HCT116 (cell line): ENCODE measurements at regions not wholly inside any gene's neighbourhood (a gene's known extent, or its start where the extent isn't known, plus 50 kb on each side); places are given as distances from the start of the nearest gene placed in this dataset.

Source experiments
- ATAC-seq: fragments of 200-7000 bp; cut with Tn5 transposase; 2 replicates; pipeline ENCODE4 v1.9.1; 2020; ENCODE audit warnings: mild to moderate bottlenecking, moderate library complexity
- BruUV-seq: library from RNA; stranded (reverse); fragments of 400-500 nt; replicated peaks from 2 replicates; lab custom pipeline; 2021; lab: Mats Ljungman, UMichigan
- CTCF ChIA-PET: fragments of 300-600 bp; sonication (Branson Sonifier 250); formaldehyde crosslinking; loops from one replicate; lab custom pipeline; 2021; ENCODE audit warnings: antibody characterized with exemption; lab: Charles Lee
- POLR2A ChIA-PET: fragments of 300-600, 350-600 bp; sonication (Branson Sonifier 250); formaldehyde crosslinking; loops from one replicate; lab custom pipeline; 2021; ENCODE audit warnings: antibody characterized with exemption; lab: Charles Lee
- RAD21 ChIA-PET, 2 experiments: fragments of 300-600 bp; sonication (Branson Sonifier 250); formaldehyde crosslinking; loops; one replicate each; lab custom pipeline; 2023; ENCODE audit warnings: low total read pairs in 2 of 2; ENCODE audit not compliant: uncharacterized antibody in 2 of 2, unreplicated experiment in 2 of 2, low non-redundant PET in 1 of 2; lab: Charles Lee
- DNase-seq: peaks from one replicate; pipeline ENCODE4 v3.0.0-alpha.2; 2010; ENCODE audit warnings: low read depth, low spot score
- H2AFZ ChIP-seq: fragments of 200-600 bp; shearing (Covaris generic), sonication (generic); 2 replicates; pipeline ENCODE4 v1.6.1; 2017; ENCODE audit warnings: low read depth, mixed run types, mixed read lengths, antibody characterized with exemption, low read length; ENCODE audit not compliant: poor library complexity, severe bottlenecking
- H3K27ac ChIP-seq: 2 replicates; pipeline ENCODE4 v1.5.1; 2012; ENCODE audit warnings: low read depth, low read length
- H3K27me3 ChIP-seq: fragments of 200-600 bp; sonication (generic); 2 replicates; pipeline ENCODE4 v1.6.1; 2016; ENCODE audit warnings: mixed run types, low read length, mixed read lengths; ENCODE audit not compliant: insufficient read depth
- H3K36me3 ChIP-seq, 2 experiments: fragments of 200-500 bp in 1 of 2; fragments of 200-600 bp in 1 of 2; sonication (Bioruptor generic) in 1 of 2; sonication (generic) in 1 of 2; 2 replicates each; pipeline versions ENCODE4 v1.5.1 to v1.6.1; 2014 to 2016; ENCODE audit warnings: low read length in 2 of 2, inconsistent platforms in 1 of 2, mixed read lengths in 1 of 2, mixed run types in 1 of 2; ENCODE audit not compliant: insufficient read depth in 2 of 2, control insufficient read depth in 1 of 2
- H3K4me1 ChIP-seq, 2 experiments: fragments of 200-600 bp in 1 of 2; sonication (generic) in 1 of 2; 2 replicates each; pipeline versions ENCODE4 v1.5.1 to v1.6.1; 2012 to 2017; ENCODE audit warnings: low read length in 2 of 2, inconsistent platforms in 1 of 2, mild to moderate bottlenecking in 1 of 2, mixed read lengths in 1 of 2, mixed run types in 1 of 2, moderate library complexity in 1 of 2; ENCODE audit not compliant: insufficient read depth in 2 of 2, control insufficient read depth in 1 of 2
- H3K4me2 ChIP-seq: fragments of 200-600 bp; sonication (generic); 2 replicates; pipeline ENCODE4 v1.6.1; 2017; ENCODE audit warnings: mixed run types, low read length, mixed read lengths
- H3K4me3 ChIP-seq, 2 experiments: fragments of 200-600 bp in 1 of 2; sonication (generic) in 1 of 2; replicated peaks in 1 of 2; 2 replicates each; pipeline ENCODE4 v1.5.1; 2011 to 2016; ENCODE audit warnings: low read length in 2 of 2, control low read depth in 1 of 2, low read depth in 1 of 2, mild to moderate bottlenecking in 1 of 2, mixed read lengths in 1 of 2, mixed run types in 1 of 2
- H3K79me2 ChIP-seq: fragments of 200-600 bp; sonication (generic); 2 replicates; pipeline ENCODE4 v1.6.1; 2017; ENCODE audit warnings: mild to moderate bottlenecking, mixed run types, low read length, moderate library complexity, mixed read lengths; ENCODE audit not compliant: insufficient read depth
- H3K9ac ChIP-seq: fragments of 200-600 bp; sonication (generic); 2 replicates; pipeline ENCODE4 v1.6.1; 2016; ENCODE audit warnings: low read length, mixed read lengths
- H3K9me2 ChIP-seq: fragments of 200-600 bp; sonication (generic), shearing (Covaris generic); 2 replicates; pipeline ENCODE4 v1.6.1; 2017; ENCODE audit warnings: mixed run types, mild to moderate bottlenecking, moderate library complexity; ENCODE audit not compliant: insufficient read depth
- H3K9me3 ChIP-seq, 2 experiments: fragments of 200-500 bp in 1 of 2; fragments of 200-600 bp in 1 of 2; sonication (Bioruptor generic) in 1 of 2; sonication (generic) in 1 of 2; 2 replicates each; pipeline ENCODE4 v1.6.1; 2014 to 2017; ENCODE audit warnings: low read length in 2 of 2, mixed read lengths in 2 of 2, inconsistent platforms in 1 of 2, low read depth in 1 of 2, mild to moderate bottlenecking in 1 of 2, mixed run types in 1 of 2, moderate library complexity in 1 of 2; ENCODE audit not compliant: control insufficient read depth in 1 of 2, insufficient read depth in 1 of 2
- H4K20me1 ChIP-seq: fragments of 200-600 bp; sonication (generic), shearing (Covaris generic); 2 replicates; pipeline ENCODE4 v1.6.1; 2017; ENCODE audit warnings: mixed run types, mild to moderate bottlenecking, moderate library complexity; ENCODE audit not compliant: insufficient read depth
- ATF3 ChIP-seq: IDR thresholded peaks from 2 replicates; pipeline ENCODE4 v1.6.1; 2012
- CBX3 ChIP-seq: IDR thresholded peaks from 2 replicates; pipeline ENCODE4 v1.6.1; 2012; ENCODE audit warnings: low read depth
- CTCF ChIP-seq, 3 experiments: fragments of 200-600 bp in 1 of 3; sonication (generic) in 1 of 3; IDR thresholded peaks in 2 of 3; conservative IDR thresholded peaks in 1 of 3; 2 replicates each; pipeline ENCODE4 v1.5.1; 2012 to 2017; ENCODE audit warnings: low read depth in 2 of 3, low read length in 2 of 3, antibody characterized with exemption in 1 of 3, borderline replicate concordance in 1 of 3, control low read depth in 1 of 3, mild to moderate bottlenecking in 1 of 3, mixed read lengths in 1 of 3, mixed run types in 1 of 3, moderate library complexity in 1 of 3; ENCODE audit not compliant: insufficient read depth in 1 of 3
- EGR1 ChIP-seq: IDR thresholded peaks from 2 replicates; pipeline ENCODE4 v1.6.1; 2012; ENCODE audit warnings: low read depth
- ELF1 ChIP-seq: IDR thresholded peaks from 2 replicates; pipeline ENCODE4 v1.6.1; 2012; ENCODE audit warnings: low read depth, borderline replicate concordance
- JUND ChIP-seq: IDR thresholded peaks from 2 replicates; pipeline ENCODE4 v1.6.1; 2012
- POLR2A ChIP-seq: IDR thresholded peaks from 2 replicates; pipeline ENCODE4 v1.7.0; 2011; ENCODE audit warnings: borderline replicate concordance; ENCODE audit not compliant: insufficient read depth, insufficient read length; ENCODE audit errors: extremely low read depth
- POLR2AphosphoS5 ChIP-seq: IDR thresholded peaks from 2 replicates; pipeline ENCODE4 v1.6.1; 2011; ENCODE audit warnings: mild to moderate bottlenecking, low read depth, low read length, moderate library complexity
- RAD21 ChIP-seq: IDR thresholded peaks from 2 replicates; pipeline ENCODE4 v1.6.1; 2012; ENCODE audit warnings: low read depth, mild to moderate bottlenecking
- REST ChIP-seq: IDR thresholded peaks from 2 replicates; pipeline ENCODE4 v1.6.1; 2012; ENCODE audit warnings: low read depth
- SIN3A ChIP-seq: IDR thresholded peaks from 2 replicates; pipeline ENCODE4 v1.6.1; 2012; ENCODE audit warnings: low read depth
- SP1 ChIP-seq: IDR thresholded peaks from 2 replicates; pipeline ENCODE4 v1.6.1; 2012; ENCODE audit warnings: low read depth
- SRF ChIP-seq: IDR thresholded peaks from 2 replicates; pipeline ENCODE4 v1.6.1; 2012; ENCODE audit warnings: low read depth
- TCF7L2 ChIP-seq: IDR thresholded peaks from 2 replicates; pipeline ENCODE4 v1.7.0; 2011; ENCODE audit warnings: borderline replicate concordance, inconsistent platforms; ENCODE audit not compliant: insufficient read depth, insufficient read length; ENCODE audit errors: extremely low read depth
- ZFX ChIP-seq: fragments of 450-650 bp; IDR thresholded peaks from 2 replicates; pipeline ENCODE4 v1.6.1; 2017
- intact Hi-C: fragments of 100-400 bp; cut with micrococcal nuclease; formaldehyde crosslinking; loops from 2 replicates; pipeline ENCODE4 v1.10.0; 2022

GRCh38 chr10:4129866-4130477 lies 345.0 kb upstream of the KLF6 start:
- no peak overlapping the region for H2AFZ ChIP-seq
- H3K36me3 ChIP-seq: no peaks in the 10 kb centered on the region
- no TSS peak for BruUV-seq
- H3K4me1 ChIP-seq: peaks cover 10 to 23% of the 10 kb centered on the region in 2 experiments
- H3K27ac ChIP-seq: no peak overlapping the region
- no peaks in the 10 kb centered on the region for H3K79me2 ChIP-seq
- no peaks in the 10 kb centered on the region for H4K20me1 ChIP-seq
- ChIA-PET CTCF (no interaction called here), POLR2A (no interaction called here), RAD21 (no interaction called here)
- no peak overlapping the region for H3K9ac ChIP-seq
- H3K4me2 ChIP-seq: no peak overlapping the region
- H3K27me3 ChIP-seq: no peaks in the 10 kb centered on the region
- DNase-seq: no peak
- no peak overlapping the region for H3K4me3 ChIP-seq
- H3K9me2 ChIP-seq: no peaks in the 10 kb centered on the region
- no peak for ATAC-seq
- no peaks in the 10 kb centered on the region for H3K9me3 ChIP-seq
- no peak for TF ChIP-seq SP1
- no peak for TF ChIP-seq EGR1
- TF ChIP-seq POLR2AphosphoS5: no peak
- TF ChIP-seq CBX3: no peak
- no peak for TF ChIP-seq POLR2A
- TF ChIP-seq REST: no peak
- TF ChIP-seq ATF3: no peak
- TF ChIP-seq TCF7L2: no peak
- no peak for TF ChIP-seq SIN3A
- TF ChIP-seq SRF: no peak
- TF ChIP-seq RAD21: no peak
- no peak for TF ChIP-seq ZFX
- TF ChIP-seq ELF1: no peak
- TF ChIP-seq CTCF (IDR thresholded peaks at IDR 0.05 in 2 of 3, conservative IDR thresholded peaks at IDR 0.05 in 1 of 3; ENCODE audit: borderline replicate concordance in 1 of 3, insufficient read depth in 1 of 3, low read depth in 2 of 3, low read length in 2 of 3): no peak
- no peak for TF ChIP-seq JUND
- intact Hi-C loops: no loop called here
